NCI-H510A treated with DMSO at 0.1 percent for 48 hours (cell line): ENCODE measurements at regions not wholly inside any gene's neighbourhood (a gene's known extent, or its start where the extent isn't known, plus 50 kb on each side); places are given as distances from the start of the nearest gene placed in this dataset.
"Not testable (repeated sequence)": the region's sequence is repeated elsewhere in the genome, so short reads cannot be mapped to it uniquely, and the experiment has no call there.

Source experiments
- DNase-seq: peaks from one replicate; lab custom pipeline; 2025; lab: John Stamatoyannopoulos, UW

- DNase-seq: no peak
Observed at GRCh38 chr13:90798381-90798780, 549.1 kb upstream of the MIR17HG start.

- no peak for DNase-seq
Observed at GRCh38 chr13:90800082-90800746, 547.3 kb upstream of the MIR17HG start.

GRCh38 chr13:90801621-90802020 lies 545.9 kb upstream of the MIR17HG start:
- DNase-seq: no peak

GRCh38 chr13:90803210-90803609 lies 544.3 kb upstream of the MIR17HG start:
- no peak for DNase-seq

- no peak for DNase-seq
Observed at GRCh38 chr13:90806016-90806615, 541.4 kb upstream of the MIR17HG start.

GRCh38 chr13:90806892-90807291 lies 540.6 kb upstream of the MIR17HG start:
- DNase-seq: no peak

- no peak for DNase-seq
Observed at GRCh38 chr13:90808838-90809237, 538.6 kb upstream of the MIR17HG start.

GRCh38 chr13:90824032-90824431 lies 523.5 kb upstream of the MIR17HG start:
- DNase-seq: no peak

- no peak for DNase-seq
Observed at GRCh38 chr13:90826688-90827087, 520.8 kb upstream of the MIR17HG start.

- no peak for DNase-seq
Observed at GRCh38 chr13:90830782-90831181, 516.7 kb upstream of the MIR17HG start.

GRCh38 chr13:90833951-90834350 lies 513.5 kb upstream of the MIR17HG start:
- no peak for DNase-seq

GRCh38 chr13:90834700-90835099 lies 512.8 kb upstream of the MIR17HG start:
- no peak for DNase-seq

GRCh38 chr13:90835826-90836225 lies 511.7 kb upstream of the MIR17HG start:
- DNase-seq: no peak

- no peak for DNase-seq
Observed at GRCh38 chr13:90838317-90838960, 509.0 kb upstream of the MIR17HG start.

GRCh38 chr13:90839061-90839460 lies 508.4 kb upstream of the MIR17HG start:
- DNase-seq: no peak

GRCh38 chr13:90846936-90847335 lies 500.6 kb upstream of the MIR17HG start:
- DNase-seq: no peak

- DNase-seq: not testable (repeated sequence)
Observed at GRCh38 chr13:90853666-90854065, 493.8 kb upstream of the MIR17HG start.

- DNase-seq: no peak
Observed at GRCh38 chr13:90857921-90858320, 489.6 kb upstream of the MIR17HG start.

GRCh38 chr13:90866006-90866405 lies 481.5 kb upstream of the MIR17HG start:
- DNase-seq: no peak

GRCh38 chr13:90867336-90867683 lies 480.2 kb upstream of the MIR17HG start:
- peak; percentile 86 for DNase-seq

GRCh38 chr13:90868321-90868920 lies 479.1 kb upstream of the MIR17HG start:
- peak; percentile 33 for DNase-seq

- no peak for DNase-seq
Observed at GRCh38 chr13:90869580-90869979, 477.9 kb upstream of the MIR17HG start.

GRCh38 chr13:90872491-90873025 lies 474.9 kb upstream of the MIR17HG start:
- DNase-seq: no peak
